H1 (cell line): ENCODE measurements at regions not wholly inside any gene's neighbourhood (a gene's known extent, or its start where the extent isn't known, plus 50 kb on each side); places are given as distances from the start of the nearest gene placed in this dataset.

Experiments used
- CHD7 ChIP-seq: fragments of 300-600 bp; sonication (generic); IDR thresholded peaks from 2 replicates; pipeline ENCODE4 v1.7.1; 2012; ENCODE audit warnings: low read length, moderate library complexity, mild to moderate bottlenecking, inconsistent platforms; ENCODE audit not compliant: insufficient replicate concordance

GRCh38 chr1:30427545-30427944 is 295.8 kb downstream of the MATN1 start (continued):
- no peak for TF ChIP-seq CHD7
